Adrenal gland (tissue), 9 donors: ENCODE measurements at regions not wholly inside any gene's neighbourhood (a gene's known extent, or its start where the extent isn't known, plus 50 kb on each side); places are given as distances from the start of the nearest gene placed in this dataset.

Experiments
- DNase-seq, 7 donors: peaks; one replicate each; pipeline ENCODE4 v3.0.0-alpha.2; 2019 to 2020
- H3K27ac ChIP-seq, 5 donors: fragments of 200-600 bp; sonication (generic) in 4 of 5; 1 replicate in 3 of 5; 2 replicates in 2 of 5; pipeline versions ENCODE4 v1.5.1 to v1.8.0; 2016 to 2020; ENCODE audit warnings: mild to moderate bottlenecking in 1 of 5
- H3K27me3 ChIP-seq: fragments of 200-600 bp; 2 replicates; pipeline ENCODE4 v1.8.0; 2021
- H3K36me3 ChIP-seq, 2 donors: fragments of 200-600 bp; replicated peaks in 1 of 2; 1 replicate in 1 of 2; 2 replicates in 1 of 2; pipeline versions ENCODE4 v1.5.1 to v1.8.0; 2018 to 2022
- H3K4me1 ChIP-seq, 2 donors: fragments of 200-600 bp; replicated peaks in 1 of 2; 1 replicate in 1 of 2; 2 replicates in 1 of 2; pipeline versions ENCODE4 v1.5.1 to v1.8.0; 2018 to 2021
- H3K4me3 ChIP-seq, 4 donors: fragments of 200-600 bp; sonication (generic) in 3 of 4; one replicate each; pipeline ENCODE4 v1.5.1; 2016 to 2018
- H3K9me3 ChIP-seq, 3 donors: fragments of 200-600 bp; sonication (generic) in 1 of 3; replicated peaks in 1 of 3; 1 replicate in 2 of 3; 2 replicates in 1 of 3; pipeline versions ENCODE4 v1.5.1 to v1.8.0; 2016 to 2021
- POLR2A ChIP-seq, 2 donors: fragments of 450-650 bp; IDR thresholded peaks; one replicate each; pipeline ENCODE4 v1.6.1; 2017; ENCODE audit warnings: antibody characterized with exemption in 2 of 2, mild to moderate bottlenecking in 2 of 2, moderate library complexity in 1 of 2
- WGBS, 4 donors: extraction: QIAGEN DNeasy Blood & Tissue Kit in 2 of 4; methylation state at CpG; one replicate each; pipeline versions ENCODE4 v1.1.5 to v1.1.7; 2013 to 2017; 5-methylcytosine and 5-hydroxymethylcytosine counted together
- intact Hi-C, 2 donors: fragments of 100-400 bp; cut with DNase I; formaldehyde crosslinking; loops; one replicate each; pipeline versions ENCODE4 v1.14.1 to v1.15.0; 2022 to 2023
- TF ChIP-seq, protein P1 (sequence below), 6 experiments: fragments of 450-650 bp in 4 of 6; fragments of 200-600 bp in 2 of 6; sonication (generic) in 1 of 6; IDR thresholded peaks; 1 replicate in 5 of 6; 2 replicates in 1 of 6; pipeline versions ENCODE4 v1.5.1 to v1.8.0; 2016 to 2021; ENCODE audit warnings: antibody characterized with exemption in 6 of 6, mild to moderate bottlenecking in 2 of 6, moderate library complexity in 1 of 6
- donor health status: healthy with polysubstance abuse.
- donor health status: Bipolar disorder and iron deficiency.
- donor health status: DM: yes; HTN: yes; CAD: no.
- donor health status: DM: no; HTN: no; CAD: no.
- donor health status: DM: no; HTN: no; CAD: no.

- Histone ChIP-seq H3K27me3 (no peaks in the 10 kb centered on the region), H3K27ac (no peak overlapping the region), H3K36me3 (no peaks in the 10 kb centered on the region), H3K9me3 (no peaks in the 10 kb centered on the region), H3K4me1 (no peaks in the 10 kb centered on the region), H3K4me3 (no peak overlapping the region)
- TF ChIP-seq, protein P1, sequence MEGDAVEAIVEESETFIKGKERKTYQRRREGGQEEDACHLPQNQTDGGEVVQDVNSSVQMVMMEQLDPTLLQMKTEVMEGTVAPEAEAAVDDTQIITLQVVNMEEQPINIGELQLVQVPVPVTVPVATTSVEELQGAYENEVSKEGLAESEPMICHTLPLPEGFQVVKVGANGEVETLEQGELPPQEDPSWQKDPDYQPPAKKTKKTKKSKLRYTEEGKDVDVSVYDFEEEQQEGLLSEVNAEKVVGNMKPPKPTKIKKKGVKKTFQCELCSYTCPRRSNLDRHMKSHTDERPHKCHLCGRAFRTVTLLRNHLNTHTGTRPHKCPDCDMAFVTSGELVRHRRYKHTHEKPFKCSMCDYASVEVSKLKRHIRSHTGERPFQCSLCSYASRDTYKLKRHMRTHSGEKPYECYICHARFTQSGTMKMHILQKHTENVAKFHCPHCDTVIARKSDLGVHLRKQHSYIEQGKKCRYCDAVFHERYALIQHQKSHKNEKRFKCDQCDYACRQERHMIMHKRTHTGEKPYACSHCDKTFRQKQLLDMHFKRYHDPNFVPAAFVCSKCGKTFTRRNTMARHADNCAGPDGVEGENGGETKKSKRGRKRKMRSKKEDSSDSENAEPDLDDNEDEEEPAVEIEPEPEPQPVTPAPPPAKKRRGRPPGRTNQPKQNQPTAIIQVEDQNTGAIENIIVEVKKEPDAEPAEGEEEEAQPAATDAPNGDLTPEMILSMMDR (IDR thresholded peaks at IDR 0.05): no peak
- TF ChIP-seq POLR2A (IDR thresholded peaks at IDR 0.05): no peak
- DNase-seq: no peak
- intact Hi-C loops: no loop called here
Measured at GRCh38 chr2:193861557-193861956, 1666.8 kb upstream of the TMEFF2 start.

- DNase-seq: no peak
- intact Hi-C loops: no loop called here
- Histone ChIP-seq H3K36me3 (no peaks in the 10 kb centered on the region), H3K27me3 (no peaks in the 10 kb centered on the region), H3K4me1 (no peaks in the 10 kb centered on the region), H3K4me3 (no peak overlapping the region), H3K9me3 (no peaks in the 10 kb centered on the region), H3K27ac (no peak overlapping the region)
- 88 to 92% (median 89%) methylated on average over 6 of the region's 6 CpGs for WGBS, 4 donors
- no peak for TF ChIP-seq POLR2A (IDR thresholded peaks at IDR 0.05)
- TF ChIP-seq, protein P1 (IDR thresholded peaks at IDR 0.05): no peak
Measured at GRCh38 chr2:193847991-193848390, 1653.3 kb upstream of the TMEFF2 start.

- Histone ChIP-seq H3K36me3 (no peaks in the 10 kb centered on the region), H3K4me1 (no peaks in the 10 kb centered on the region), H3K27me3 (no peaks in the 10 kb centered on the region), H3K9me3 (no peaks in the 10 kb centered on the region), H3K27ac (no peak overlapping the region), H3K4me3 (no peak overlapping the region)
- WGBS, 4 donors: 45 to 49% (median 47%) methylated on average over 3 of the region's 3 CpGs
- TF ChIP-seq POLR2A (IDR thresholded peaks at IDR 0.05): no peak
- TF ChIP-seq, protein P1 (IDR thresholded peaks at IDR 0.05): no peak
- DNase-seq: no peak
- intact Hi-C loops: no loop called here
Measured at GRCh38 chr2:193847130-193847529, 1652.4 kb upstream of the TMEFF2 start.

DNA sequence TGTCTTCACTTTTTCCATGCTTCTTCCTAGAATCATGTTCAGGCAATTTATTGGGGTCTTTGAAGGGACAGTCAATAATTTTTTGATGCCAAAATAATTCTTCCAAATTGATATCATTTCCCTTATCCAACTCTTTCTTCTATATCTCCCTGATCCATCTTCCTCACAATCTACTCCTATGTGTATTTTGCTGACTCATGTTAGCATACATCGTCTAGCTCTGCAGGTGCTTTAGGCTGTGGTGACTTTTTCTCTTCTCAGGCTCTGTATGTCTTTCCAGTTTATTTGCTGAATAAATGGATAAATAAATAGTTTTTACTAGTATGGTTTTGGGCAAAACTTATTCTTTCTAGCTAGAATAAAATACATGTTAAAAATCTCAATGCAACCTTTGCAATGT, 1650.9 kb upstream of the TMEFF2 start:
- intact Hi-C loops: no loop called here
- TF ChIP-seq, protein P1 (IDR thresholded peaks at IDR 0.05): no peak
- no peak for TF ChIP-seq POLR2A (IDR thresholded peaks at IDR 0.05)
- WGBS, 4 donors: 76 to 88% (median 79%) methylated on average over 1 of the region's 1 CpG

More for the DNA sequence above, 1650.9 kb upstream of the TMEFF2 start:
- Histone ChIP-seq H3K27me3 (no peaks in the 10 kb centered on the region), H3K9me3 (no peaks in the 10 kb centered on the region), H3K36me3 (no peaks in the 10 kb centered on the region), H3K4me1 (no peaks in the 10 kb centered on the region), H3K27ac (no peak overlapping the region), H3K4me3 (no peak overlapping the region)
- no peak for DNase-seq
